HFF-Myc (cell line): ENCODE measurements at regions not wholly inside any gene's neighbourhood (a gene's known extent, or its start where the extent isn't known, plus 50 kb on each side); places are given as distances from the start of the nearest gene placed in this dataset.
A peak's percentile ranks its signal among the peaks of the same experiment; 100 is the strongest.

ENCODE experiments used
- DNase-seq: peaks from one replicate; pipeline ENCODE4 v3.0.0-alpha.2; 2011; ENCODE audit warnings: low read depth; ENCODE audit errors: extremely low read depth
- H3K4me3 ChIP-seq: replicated peaks from 2 replicates; pipeline ENCODE4 v1.5.1; 2011; ENCODE audit warnings: low read depth, mild to moderate bottlenecking, control low read depth, low read length
- TF ChIP-seq, protein P1 (sequence below): IDR thresholded peaks from 2 replicates; pipeline ENCODE4 v1.5.1; 2012; ENCODE audit warnings: mild to moderate bottlenecking, low read depth, low read length, control low read depth; ENCODE audit errors: missing control alignments

DNA sequence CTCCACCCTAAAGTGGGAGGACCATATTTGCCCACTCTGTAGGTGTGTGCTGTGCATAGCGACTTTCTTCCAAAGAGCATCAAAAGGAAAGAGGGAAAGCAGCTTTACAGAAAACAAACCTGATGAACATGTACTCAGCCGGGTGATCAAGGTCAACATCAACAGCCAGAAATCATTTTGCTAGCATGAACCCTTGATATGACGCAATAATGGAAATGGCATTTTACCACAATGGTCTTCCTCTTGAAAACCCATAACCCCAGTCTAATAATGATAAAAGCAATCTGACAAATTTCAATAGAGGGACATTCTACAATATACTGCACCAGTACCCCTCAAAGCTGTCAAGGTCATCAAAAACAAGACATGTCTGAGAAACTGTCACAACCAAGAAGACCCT lies 350.2 kb downstream of the FBXO15 start:
- TF ChIP-seq, protein P1, sequence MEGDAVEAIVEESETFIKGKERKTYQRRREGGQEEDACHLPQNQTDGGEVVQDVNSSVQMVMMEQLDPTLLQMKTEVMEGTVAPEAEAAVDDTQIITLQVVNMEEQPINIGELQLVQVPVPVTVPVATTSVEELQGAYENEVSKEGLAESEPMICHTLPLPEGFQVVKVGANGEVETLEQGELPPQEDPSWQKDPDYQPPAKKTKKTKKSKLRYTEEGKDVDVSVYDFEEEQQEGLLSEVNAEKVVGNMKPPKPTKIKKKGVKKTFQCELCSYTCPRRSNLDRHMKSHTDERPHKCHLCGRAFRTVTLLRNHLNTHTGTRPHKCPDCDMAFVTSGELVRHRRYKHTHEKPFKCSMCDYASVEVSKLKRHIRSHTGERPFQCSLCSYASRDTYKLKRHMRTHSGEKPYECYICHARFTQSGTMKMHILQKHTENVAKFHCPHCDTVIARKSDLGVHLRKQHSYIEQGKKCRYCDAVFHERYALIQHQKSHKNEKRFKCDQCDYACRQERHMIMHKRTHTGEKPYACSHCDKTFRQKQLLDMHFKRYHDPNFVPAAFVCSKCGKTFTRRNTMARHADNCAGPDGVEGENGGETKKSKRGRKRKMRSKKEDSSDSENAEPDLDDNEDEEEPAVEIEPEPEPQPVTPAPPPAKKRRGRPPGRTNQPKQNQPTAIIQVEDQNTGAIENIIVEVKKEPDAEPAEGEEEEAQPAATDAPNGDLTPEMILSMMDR = no peak
- no peak for DNase-seq
- H3K4me3 ChIP-seq = no peak overlapping the region

DNA sequence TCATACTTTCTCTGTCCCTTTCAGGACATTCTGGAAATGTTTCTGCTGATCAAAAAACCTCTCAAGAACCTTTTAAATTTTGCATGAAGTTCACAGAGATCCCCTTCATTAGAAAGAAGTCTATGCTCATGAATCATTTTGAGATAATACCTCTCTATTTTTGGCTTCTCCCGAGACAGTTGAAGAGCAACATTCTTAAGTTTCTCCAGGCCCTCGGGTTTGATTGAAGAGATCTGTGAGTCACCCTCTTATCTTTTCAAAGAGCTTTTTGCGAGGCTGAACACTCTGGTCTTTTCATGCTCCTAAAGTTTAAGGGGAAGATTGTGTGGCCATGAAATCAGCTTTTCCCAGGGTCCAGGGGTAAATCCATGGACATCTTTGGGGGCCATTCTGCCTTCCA lies 354.2 kb downstream of the FBXO15 start:
- H3K4me3 ChIP-seq = no peak overlapping the region
- no peak for DNase-seq

DNA sequence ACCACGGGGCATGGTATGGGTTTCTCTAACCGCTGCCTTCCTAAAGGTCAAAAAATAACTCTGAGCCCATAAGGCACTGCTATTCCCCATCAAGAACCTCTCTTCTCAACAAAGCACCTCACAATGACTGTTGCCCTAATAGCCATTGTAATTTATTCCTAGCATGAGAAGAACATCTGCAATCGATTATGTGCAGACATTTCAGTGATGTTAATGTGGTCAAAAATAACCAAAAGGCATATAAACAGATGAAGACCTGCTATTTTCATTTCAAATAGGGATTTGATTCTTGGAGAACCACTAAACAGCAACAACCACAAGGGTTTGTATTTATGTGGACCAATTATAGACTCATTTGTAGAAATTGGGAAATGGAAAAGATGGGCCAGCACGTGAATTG lies 356.6 kb downstream of the FBXO15 start:
- DNase-seq = peak; percentile 60
- TF ChIP-seq, protein P1 = no peak

More for the DNA sequence above, 354.2 kb downstream of the FBXO15 start:
- TF ChIP-seq, protein P1 = no peak

DNA sequence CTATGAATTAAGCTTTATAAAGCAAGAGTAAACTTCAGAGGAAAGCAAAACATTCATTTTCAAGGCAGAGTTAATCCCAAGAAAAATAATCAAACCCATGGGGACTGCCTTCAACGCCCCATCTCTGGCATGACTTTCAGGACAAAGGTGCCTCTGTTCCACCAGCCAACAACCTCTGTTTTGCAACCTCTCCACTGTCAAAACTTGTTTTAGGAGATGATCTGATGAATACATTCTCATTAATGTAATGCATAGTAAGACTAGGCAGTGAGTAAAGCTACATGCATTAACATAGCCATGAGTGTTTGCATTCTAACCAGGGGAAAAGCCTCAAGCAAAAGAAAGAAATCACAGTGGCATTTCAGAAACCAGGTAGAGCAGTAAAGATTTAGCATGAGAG lies 357.0 kb downstream of the FBXO15 start:
- TF ChIP-seq, protein P1 = no peak
- no peak overlapping the region for H3K4me3 ChIP-seq
- DNase-seq = no peak

More for the DNA sequence above, 356.6 kb downstream of the FBXO15 start:
- no peak overlapping the region for H3K4me3 ChIP-seq

DNA sequence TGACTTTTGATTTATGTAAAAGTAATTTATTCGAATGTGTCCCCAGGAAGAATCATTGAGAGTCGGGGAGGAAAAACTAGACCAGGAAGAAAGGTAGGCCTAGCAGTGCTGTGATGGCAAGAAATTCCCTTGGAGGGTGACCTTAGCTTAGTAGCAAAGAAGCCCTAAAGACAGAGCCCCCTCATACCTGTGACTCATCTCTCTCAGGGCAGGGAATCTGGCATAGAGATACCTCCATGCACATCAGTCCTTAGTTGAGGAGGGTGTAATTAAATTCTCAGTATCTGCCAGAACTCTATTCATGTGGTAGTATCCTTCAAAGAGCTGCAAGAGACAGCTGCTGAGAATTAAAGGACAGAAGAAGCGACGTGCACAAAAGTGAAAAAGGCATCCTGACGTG lies 360.3 kb downstream of the FBXO15 start:
- TF ChIP-seq, protein P1 = no peak
- DNase-seq = no peak
- no peak overlapping the region for H3K4me3 ChIP-seq

DNA sequence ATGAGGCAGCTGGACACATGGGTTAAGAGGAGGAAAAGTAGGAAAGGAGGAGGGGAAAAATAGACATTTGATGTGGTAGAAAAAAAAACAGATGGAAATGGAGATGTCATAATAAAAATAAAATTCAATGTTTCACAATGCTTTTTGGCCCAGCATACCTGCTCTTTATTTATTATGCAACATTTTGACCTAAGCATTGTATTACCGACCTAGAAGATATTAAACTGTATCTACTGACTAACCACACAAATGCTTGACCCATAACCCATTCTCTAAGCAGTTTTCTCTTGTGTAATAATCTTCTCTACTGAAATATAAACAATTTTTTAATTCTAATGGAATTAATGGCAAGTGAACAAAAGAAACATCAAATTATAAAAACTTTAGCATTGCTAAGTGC lies 362.3 kb downstream of the FBXO15 start:
- DNase-seq = no peak

DNA sequence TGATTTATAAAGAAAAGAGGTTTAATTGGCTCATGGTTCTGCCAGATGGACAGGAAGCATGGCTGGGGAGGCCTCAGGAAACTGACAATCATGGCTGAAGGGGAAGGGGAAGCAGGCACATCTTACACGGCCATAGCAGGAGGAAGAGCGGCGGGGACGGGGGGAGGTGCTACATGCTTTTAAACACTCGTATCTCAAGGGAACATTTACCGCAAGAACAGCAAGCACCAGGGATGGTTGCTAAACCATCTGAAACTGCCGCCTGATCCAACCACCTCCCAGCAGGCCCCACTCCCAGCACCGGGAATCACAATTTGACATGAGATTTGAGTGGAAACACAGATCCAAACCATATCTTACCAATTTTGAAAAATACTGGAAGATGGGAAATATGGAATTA lies 362.8 kb downstream of the FBXO15 start:
- TF ChIP-seq, protein P1 = no peak
- no peak for DNase-seq
- H3K4me3 ChIP-seq = no peak overlapping the region

More for the DNA sequence above, 362.3 kb downstream of the FBXO15 start:
- H3K4me3 ChIP-seq = no peak overlapping the region
- TF ChIP-seq, protein P1 = no peak
